ENCODE measurements at regions not wholly inside any gene's neighbourhood (a gene's known extent, or its start where the extent isn't known, plus 50 kb on each side); places are given as distances from the start of the nearest gene placed in this dataset.
A peak's percentile ranks its signal among the peaks of the same experiment; 100 is the strongest.

DNA sequence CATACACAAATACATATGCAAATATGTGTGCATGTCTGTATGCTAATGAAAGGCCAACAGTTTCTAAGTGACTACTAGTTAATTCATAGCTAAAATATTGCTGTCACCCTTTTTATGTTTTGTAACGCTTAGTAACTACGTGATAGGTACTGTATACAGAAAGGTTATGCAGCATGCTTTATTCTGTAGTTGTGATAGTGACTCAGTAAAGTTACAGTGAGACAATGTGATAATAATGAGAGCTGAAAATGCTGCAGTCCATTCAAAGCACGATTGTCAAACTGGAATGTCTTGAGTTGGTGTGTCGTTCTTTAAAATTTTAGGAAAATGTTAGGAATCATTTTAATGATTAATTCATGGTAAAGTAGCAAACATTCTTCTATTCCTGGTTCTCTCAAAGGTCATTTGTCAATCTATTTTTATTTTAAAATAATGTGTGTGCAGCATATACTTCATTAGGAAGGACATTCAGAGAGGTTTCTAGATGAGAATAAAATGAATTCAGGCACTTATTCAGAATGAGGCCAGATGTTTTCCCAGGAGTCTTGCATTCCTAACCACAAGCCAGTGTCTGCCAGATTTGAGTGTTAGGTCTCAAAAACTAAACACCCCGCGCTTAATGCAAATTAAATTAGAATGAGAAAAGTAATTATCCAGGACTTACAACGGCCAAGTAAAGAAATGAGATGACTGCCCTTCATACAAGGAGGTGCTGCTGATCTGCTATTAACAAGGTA lies 408.8 kb upstream of the FZD8 start:
- no peak for DNase-seq
- Histone ChIP-seq H3K4me1 (ENCODE audit: control insufficient read depth, insufficient read depth, low read length) (peaks cover 4% of the 10 kb centered on the region), H3K27ac (ENCODE audit: low read length) (no peak overlapping the region), H3K4me3 (ENCODE audit: low read length) (no peak overlapping the region), H3K9me3 (ENCODE audit: control insufficient read depth, low read length) (no peaks in the 10 kb centered on the region), H3K27me3 (ENCODE audit: control insufficient read depth, insufficient read depth) (no peaks in the 10 kb centered on the region)
- intact Hi-C loops (cut with DNase I): no loop called here
- ATAC-seq: no peak
- 58% methylated on average over 7 of the region's 7 CpGs for whole genome bisulfite sequencing

DNA sequence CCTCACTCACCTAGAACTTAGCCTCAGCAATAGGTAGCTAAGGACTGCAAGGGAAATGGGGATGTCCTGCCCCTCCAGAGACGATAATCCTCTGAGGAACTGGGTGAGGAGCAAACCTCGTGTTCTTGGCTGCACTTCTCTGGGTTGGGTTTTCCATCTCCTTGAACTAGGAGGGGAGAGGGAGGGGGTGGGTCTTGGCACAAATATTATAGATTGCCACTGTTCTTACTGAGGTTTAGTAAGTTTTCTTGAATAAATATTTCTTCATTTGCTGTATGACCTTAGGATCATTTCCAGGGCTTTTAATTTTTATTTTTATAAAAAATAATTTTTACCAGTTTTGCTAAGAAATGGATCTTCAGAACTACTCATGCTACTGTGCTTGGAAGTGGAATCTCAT lies 406.7 kb upstream of the FZD8 start:
- ATAC-seq: no peak
- intact Hi-C loops (cut with DNase I): no loop called here
- 72% methylated on average over 2 of the region's 2 CpGs for whole genome bisulfite sequencing

DNA sequence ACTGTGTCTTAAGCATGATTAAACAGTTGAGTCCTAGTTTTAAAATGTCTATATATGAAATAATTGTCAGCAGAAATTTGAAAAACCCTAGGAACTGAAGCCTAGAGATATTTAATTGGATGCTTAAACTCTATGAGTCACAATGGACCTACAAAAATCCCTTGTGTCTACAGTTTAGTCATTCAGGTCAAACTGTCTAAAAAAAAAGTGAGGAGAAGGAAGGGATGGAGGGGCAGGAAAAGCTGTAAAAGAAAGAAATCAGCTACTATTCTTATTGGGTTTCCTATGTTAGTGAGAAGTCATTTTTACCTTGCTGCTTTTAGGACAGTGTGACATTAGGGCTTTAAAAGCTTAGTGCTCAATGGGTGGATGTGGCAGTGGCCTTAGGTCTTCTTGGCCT lies 406.1 kb upstream of the FZD8 start:
- intact Hi-C loops (cut with DNase I): no loop called here
- H3K4me1 ChIP-seq (ENCODE audit: control insufficient read depth, insufficient read depth, low read length): peaks cover 4% of the 10 kb centered on the region
- no peak overlapping the region for H3K4me3 ChIP-seq (ENCODE audit: low read length)
- ATAC-seq (no peak), DNase-seq (no peak)
- H3K27ac ChIP-seq (ENCODE audit: low read length): no peak overlapping the region
- no peaks in the 10 kb centered on the region for H3K9me3 ChIP-seq (ENCODE audit: control insufficient read depth, low read length)
- H3K27me3 ChIP-seq (ENCODE audit: control insufficient read depth, insufficient read depth): no peaks in the 10 kb centered on the region

More for the DNA sequence above, 406.7 kb upstream of the FZD8 start:
- Histone ChIP-seq H3K27ac (ENCODE audit: low read length) (no peak overlapping the region), H3K4me3 (ENCODE audit: low read length) (no peak overlapping the region), H3K4me1 (ENCODE audit: control insufficient read depth, insufficient read depth, low read length) (peaks cover 4% of the 10 kb centered on the region), H3K9me3 (ENCODE audit: control insufficient read depth, low read length) (no peaks in the 10 kb centered on the region), H3K27me3 (ENCODE audit: control insufficient read depth, insufficient read depth) (no peaks in the 10 kb centered on the region)
- no peak for DNase-seq

DNA sequence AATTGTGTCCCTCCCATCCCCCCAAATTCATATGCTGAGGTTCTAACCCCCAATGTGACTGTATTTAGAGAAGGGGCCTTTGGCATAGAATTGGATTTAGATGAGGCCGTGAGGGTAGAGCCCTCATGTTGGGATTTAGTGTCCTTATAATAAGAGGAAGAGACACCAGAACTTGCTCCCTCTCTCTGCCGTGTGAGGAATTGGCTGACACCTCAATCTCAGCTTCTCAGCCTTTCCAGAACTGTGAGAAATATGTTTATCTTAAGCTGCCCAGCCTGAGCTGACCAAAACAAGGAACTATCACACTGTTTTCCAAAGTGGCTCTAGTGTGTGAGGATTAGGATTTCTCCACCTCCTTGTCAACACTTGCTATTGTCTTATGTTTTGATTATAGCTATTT lies 400.0 kb upstream of the FZD8 start:
- no peaks in the 10 kb centered on the region for H3K4me1 ChIP-seq (ENCODE audit: control insufficient read depth, insufficient read depth, low read length)
- no peak for ATAC-seq
- no peak overlapping the region for H3K4me3 ChIP-seq (ENCODE audit: low read length)
- no peaks in the 10 kb centered on the region for H3K9me3 ChIP-seq (ENCODE audit: control insufficient read depth, low read length)
- WGBS: 75% methylated on average over 2 of the region's 2 CpGs
- H3K27me3 ChIP-seq (ENCODE audit: control insufficient read depth, insufficient read depth): no peaks in the 10 kb centered on the region
- H3K27ac ChIP-seq (ENCODE audit: low read length): no peak overlapping the region
- intact Hi-C loops (cut with DNase I): no loop called here
- DNase-seq: no peak

DNA sequence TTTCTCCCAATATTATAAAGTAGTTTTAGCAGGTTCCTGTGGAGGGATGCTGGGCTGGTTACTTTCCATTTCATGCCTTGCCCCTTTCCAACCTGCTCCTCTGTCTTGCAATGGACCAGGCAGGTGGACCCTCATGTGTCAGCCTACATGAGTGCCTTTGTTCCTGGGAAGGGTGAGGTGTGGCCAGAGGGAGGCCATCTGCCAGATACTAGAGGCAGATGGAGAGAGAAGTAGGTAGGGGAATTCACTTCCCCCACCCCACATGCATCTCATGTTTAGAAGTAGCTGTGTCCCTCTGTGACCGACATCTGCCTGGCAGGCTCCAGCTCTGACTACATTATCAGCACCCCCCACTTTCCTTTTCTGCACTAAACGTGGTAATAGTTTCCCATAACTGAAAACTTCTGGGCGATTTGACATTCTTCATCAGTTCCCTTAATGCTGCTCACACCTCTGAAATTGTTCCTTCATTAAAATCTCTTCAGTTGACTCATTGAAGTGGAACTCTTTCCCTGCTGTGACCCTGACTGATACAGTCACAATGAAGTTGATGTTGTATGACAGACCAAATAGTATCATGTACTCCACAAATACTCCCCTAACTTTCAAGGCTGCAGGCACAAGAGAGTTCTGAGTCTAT lies 396.3 kb upstream of the FZD8 start:
- H3K9me3 ChIP-seq (ENCODE audit: control insufficient read depth, low read length): no peaks in the 10 kb centered on the region
- no peak overlapping the region for H3K27ac ChIP-seq (ENCODE audit: low read length)
- DNase-seq (no peak), ATAC-seq (no peak)
- WGBS: 72% methylated on average over 3 of the region's 3 CpGs
- H3K4me1 ChIP-seq (ENCODE audit: control insufficient read depth, insufficient read depth, low read length): no peaks in the 10 kb centered on the region
- no peaks in the 10 kb centered on the region for H3K27me3 ChIP-seq (ENCODE audit: control insufficient read depth, insufficient read depth)
- intact Hi-C loops (cut with DNase I): no loop called here
- H3K4me3 ChIP-seq (ENCODE audit: low read length): no peak overlapping the region

DNA sequence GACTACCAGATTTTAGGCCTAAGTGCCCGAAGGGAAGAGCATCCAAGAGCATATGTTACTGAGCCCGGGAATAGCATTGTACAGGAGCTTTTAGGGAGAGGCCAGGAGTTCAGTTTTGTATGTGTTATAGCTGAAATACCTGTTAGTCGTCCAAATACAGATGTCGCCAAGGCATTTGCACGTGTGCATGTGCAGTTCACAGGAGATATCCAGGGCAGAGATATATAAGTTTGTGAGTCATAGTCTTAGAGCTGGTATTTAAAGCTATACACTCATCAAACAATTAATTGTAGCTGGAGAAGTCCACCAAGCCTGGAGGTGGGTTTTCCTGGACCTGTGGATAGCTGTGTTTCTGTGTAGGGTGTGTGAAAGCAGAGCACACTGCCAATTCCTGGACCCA lies 394.0 kb upstream of the FZD8 start:
- no peak overlapping the region for H3K27ac ChIP-seq (ENCODE audit: low read length)
- no peak for ATAC-seq
- H3K4me3 ChIP-seq (ENCODE audit: low read length): no peak overlapping the region
- H3K4me1 ChIP-seq (ENCODE audit: control insufficient read depth, insufficient read depth, low read length): no peaks in the 10 kb centered on the region
- DNase-seq: no peak
- no peaks in the 10 kb centered on the region for H3K9me3 ChIP-seq (ENCODE audit: control insufficient read depth, low read length)
- WGBS: 88% methylated on average over 5 of the region's 5 CpGs
- intact Hi-C loops (cut with DNase I): no loop called here
- H3K27me3 ChIP-seq (ENCODE audit: control insufficient read depth, insufficient read depth): no peaks in the 10 kb centered on the region

DNA sequence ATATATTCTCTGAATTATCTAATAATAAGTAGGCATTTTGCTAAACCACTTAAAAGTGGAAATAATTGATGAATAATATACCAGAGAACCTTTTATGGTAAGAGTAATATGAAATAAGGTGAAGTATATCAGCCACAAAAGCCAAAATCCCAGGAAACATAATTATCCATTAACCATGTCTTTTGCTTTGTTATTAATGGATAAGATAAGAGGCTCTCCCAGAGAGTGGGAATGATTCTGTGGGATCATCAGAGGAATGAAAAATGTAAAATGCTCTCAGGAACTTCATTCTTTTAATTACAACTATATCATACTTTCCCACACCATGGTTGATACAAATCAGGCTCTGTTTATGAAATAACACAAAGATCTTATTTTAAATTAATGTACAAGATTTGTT lies 391.7 kb upstream of the FZD8 start:
- DNase-seq: no peak
- no peak for ATAC-seq
- H3K4me1 ChIP-seq (ENCODE audit: control insufficient read depth, insufficient read depth, low read length): no peaks in the 10 kb centered on the region
- no peaks in the 10 kb centered on the region for H3K27me3 ChIP-seq (ENCODE audit: control insufficient read depth, insufficient read depth)
- H3K27ac ChIP-seq (ENCODE audit: low read length): no peak overlapping the region
- no peaks in the 10 kb centered on the region for H3K9me3 ChIP-seq (ENCODE audit: control insufficient read depth, low read length)
- intact Hi-C loops (cut with DNase I): no loop called here
- no peak overlapping the region for H3K4me3 ChIP-seq (ENCODE audit: low read length)

DNA sequence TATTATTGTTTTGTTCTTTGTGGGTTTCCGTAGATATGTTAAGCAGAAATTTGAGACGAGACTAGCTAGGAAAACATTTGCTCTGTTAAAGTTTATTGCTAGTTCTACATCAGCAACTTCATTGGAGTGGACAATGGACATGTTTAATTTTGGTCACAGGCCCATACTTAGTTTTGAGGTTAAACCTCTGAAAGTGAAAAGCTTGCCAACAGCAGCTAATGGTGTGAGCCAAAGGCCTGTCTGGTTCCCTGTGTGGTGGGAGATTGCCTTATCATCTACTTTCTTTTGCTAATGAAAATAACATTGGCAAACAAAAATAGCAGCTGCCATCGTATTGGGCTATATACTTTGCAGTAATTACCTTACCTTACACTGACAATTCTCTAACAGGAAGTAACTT lies 388.4 kb upstream of the FZD8 start:
- WGBS: 54% methylated on average over 3 of the region's 3 CpGs

DNA sequence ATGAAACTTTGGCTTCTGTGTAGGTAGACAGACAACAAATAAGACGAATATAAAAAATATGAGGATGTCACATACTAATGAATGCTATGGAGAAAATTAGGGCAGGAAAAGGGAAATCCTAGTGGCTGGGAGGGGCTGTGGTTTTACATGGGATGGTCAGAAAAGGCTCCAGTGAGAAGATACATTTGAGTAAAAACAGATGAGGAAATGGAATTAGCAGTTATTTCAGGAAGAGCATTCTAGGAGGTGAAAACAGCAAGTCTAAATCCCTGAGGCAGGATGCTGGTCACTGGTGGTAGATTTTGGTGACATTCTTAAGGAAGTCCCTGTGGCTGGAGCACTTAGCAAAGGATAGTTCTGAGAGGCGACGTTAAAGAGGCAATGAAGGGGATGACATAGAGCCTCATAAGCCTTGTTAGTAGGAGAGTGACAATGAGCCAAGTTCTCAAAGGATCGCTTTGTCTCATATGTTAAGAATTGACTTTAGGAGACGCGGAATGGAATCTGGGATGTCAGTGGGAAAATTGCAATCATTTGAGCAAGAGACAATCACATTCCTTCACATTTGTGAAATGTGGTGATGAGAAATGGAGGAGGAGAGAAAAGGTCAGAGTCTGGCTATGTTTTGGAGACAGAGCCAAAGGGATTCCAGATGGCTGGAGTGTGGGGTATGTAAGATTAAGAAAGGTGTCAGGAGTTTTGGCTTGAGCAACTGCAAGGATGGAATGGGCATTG lies 384.7 kb upstream of the FZD8 start:
- ATAC-seq (no peak), DNase-seq (no peak)
- Histone ChIP-seq H3K4me1 (ENCODE audit: control insufficient read depth, insufficient read depth, low read length) (no peaks in the 10 kb centered on the region), H3K9me3 (ENCODE audit: control insufficient read depth, low read length) (no peaks in the 10 kb centered on the region), H3K27ac (ENCODE audit: low read length) (no peak overlapping the region), H3K4me3 (ENCODE audit: low read length) (no peak overlapping the region), H3K27me3 (ENCODE audit: control insufficient read depth, insufficient read depth) (no peaks in the 10 kb centered on the region)
- 87% methylated on average over 6 of the region's 6 CpGs for WGBS
- intact Hi-C loops (cut with DNase I): no loop called here

More for the DNA sequence above, 388.4 kb upstream of the FZD8 start:
- ATAC-seq (peak in 1 of 2 donors; percentile 72), DNase-seq (no peak)
- no peaks in the 10 kb centered on the region for H3K27me3 ChIP-seq (ENCODE audit: control insufficient read depth, insufficient read depth)
- no peaks in the 10 kb centered on the region for H3K4me1 ChIP-seq (ENCODE audit: control insufficient read depth, insufficient read depth, low read length)
- H3K4me3 ChIP-seq (ENCODE audit: low read length): no peak overlapping the region
- no peaks in the 10 kb centered on the region for H3K9me3 ChIP-seq (ENCODE audit: control insufficient read depth, low read length)
- no peak overlapping the region for H3K27ac ChIP-seq (ENCODE audit: low read length)
- intact Hi-C loops (cut with DNase I): no loop called here

DNA sequence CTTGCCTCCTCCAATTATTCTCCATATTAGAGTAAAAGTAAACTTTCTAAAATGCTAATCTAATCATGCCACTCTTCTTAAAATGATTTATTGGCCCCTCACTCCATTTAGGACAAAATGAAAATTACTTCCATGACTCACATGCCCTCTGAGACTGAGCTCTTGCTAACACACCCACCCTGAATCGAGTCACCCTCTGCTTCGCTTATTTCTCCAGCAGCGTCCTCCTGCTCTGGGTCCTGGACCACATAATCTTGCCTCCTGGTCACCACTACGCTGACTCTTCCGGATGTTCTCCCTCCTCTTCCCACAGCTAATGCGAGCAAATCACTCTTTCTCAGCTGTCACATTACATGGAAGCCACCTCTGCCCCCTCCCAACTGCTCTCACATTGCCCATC lies 384.0 kb upstream of the FZD8 start:
- Histone ChIP-seq H3K4me1 (ENCODE audit: control insufficient read depth, insufficient read depth, low read length) (no peaks in the 10 kb centered on the region), H3K4me3 (ENCODE audit: low read length) (no peak overlapping the region), H3K27ac (ENCODE audit: low read length) (no peak overlapping the region), H3K9me3 (ENCODE audit: control insufficient read depth, low read length) (no peaks in the 10 kb centered on the region), H3K27me3 (ENCODE audit: control insufficient read depth, insufficient read depth) (no peaks in the 10 kb centered on the region)
- intact Hi-C loops (cut with DNase I): no loop called here
- ATAC-seq: no peak
- WGBS: 93% methylated on average over 6 of the region's 6 CpGs
- no peak for DNase-seq

DNA sequence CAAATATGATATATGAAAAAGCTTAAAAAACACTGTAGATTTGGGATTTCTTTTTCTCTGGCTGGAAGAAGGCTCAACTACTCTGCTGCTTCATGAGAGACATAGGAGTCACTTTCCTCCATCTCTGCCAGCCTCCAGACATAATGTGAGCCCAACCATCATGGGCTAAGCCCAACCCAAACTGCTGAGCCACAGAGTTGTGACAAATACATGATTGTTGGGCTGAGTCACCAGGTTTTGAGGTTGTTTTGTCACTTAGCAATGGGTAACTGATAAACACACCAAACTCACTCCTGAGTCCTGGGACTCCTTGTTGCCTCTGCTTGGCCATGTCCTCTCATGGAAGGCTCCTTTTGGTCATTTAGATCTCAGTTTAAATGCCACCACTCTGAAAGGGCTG lies 381.8 kb upstream of the FZD8 start:
- peak; percentile 61 to 86 for ATAC-seq
- intact Hi-C loops (cut with DNase I): no loop called here
- Histone ChIP-seq H3K9me3 (ENCODE audit: control insufficient read depth, low read length) (no peaks in the 10 kb centered on the region), H3K27ac (ENCODE audit: low read length) (no peak overlapping the region), H3K4me3 (ENCODE audit: low read length) (no peak overlapping the region), H3K27me3 (ENCODE audit: control insufficient read depth, insufficient read depth) (no peaks in the 10 kb centered on the region), H3K4me1 (ENCODE audit: control insufficient read depth, insufficient read depth, low read length) (no peaks in the 10 kb centered on the region)
- peak; percentile 36 to 46 (median 36) for DNase-seq
